ENCODE measurements at regions not wholly inside any gene's neighbourhood (a gene's known extent, or its start where the extent isn't known, plus 50 kb on each side); places are given as distances from the start of the nearest gene placed in this dataset.

- H3K36me3 ChIP-seq = no peaks in the 10 kb centered on the region
- TF ChIP-seq POLR2AphosphoS5 (IDR thresholded peaks at IDR 0.05) (no peak), CTCF (IDR thresholded peaks at IDR 0.05 in 8 of 11, conservative IDR thresholded peaks at IDR 0.05 in 3 of 11) (peak in 5 of 11 experiments; percentile 31 to 53 (median 45))
- WGBS, 5 donors = 77 to 85% (median 84%) methylated on average over 3 of the region's 3 CpGs
- peaks cover under 1 to 25% (median 21%) of the 10 kb centered on the region in 8 donors for H3K9me3 ChIP-seq
- intact Hi-C loops (cut with DNase I; ENCODE audit: low total_unique reads) = no loop called here
- no peak overlapping the region for H3K4me3 ChIP-seq
- no peaks in the 10 kb centered on the region for H3K4me1 ChIP-seq
- H3K27ac ChIP-seq = no peak overlapping the region
- DNase-seq = no peak
- no peaks in the 10 kb centered on the region for H3K27me3 ChIP-seq (replicated peaks in 1 of 7)
Measured at GRCh38 chr1:222167111-222167510, 380.8 kb downstream of the HHIPL2 start.

- Histone ChIP-seq H3K27me3 (replicated peaks in 1 of 7) (no peaks in the 10 kb centered on the region), H3K9me3 (peaks cover 0 to 11% (median 6%) of the 10 kb centered on the region in 8 donors), H3K4me1 (no peaks in the 10 kb centered on the region), H3K27ac (no peak overlapping the region), H3K36me3 (no peaks in the 10 kb centered on the region), H3K4me3 (no peak overlapping the region)
- WGBS, 5 donors = 63 to 89% (median 75%) methylated on average over 3 of the region's 3 CpGs
- DNase-seq = no peak
- intact Hi-C loops (cut with DNase I; ENCODE audit: low total_unique reads) = no loop called here
- TF ChIP-seq POLR2A (IDR thresholded peaks at IDR 0.05) = no peak
- no peak for TF ChIP-seq CTCF (IDR thresholded peaks at IDR 0.05 in 8 of 11, conservative IDR thresholded peaks at IDR 0.05 in 3 of 11)
- no peak for TF ChIP-seq POLR2AphosphoS5 (IDR thresholded peaks at IDR 0.05)
Measured at GRCh38 chr1:222165629-222166028, 382.3 kb downstream of the HHIPL2 start.

- WGBS, 5 donors = 50 to 73% (median 55%) methylated on average over 2 of the region's 2 CpGs
- no peaks in the 10 kb centered on the region for H3K36me3 ChIP-seq
- H3K27ac ChIP-seq = no peak overlapping the region
- no peak for DNase-seq
- intact Hi-C loops (cut with DNase I; ENCODE audit: low total_unique reads) = no loop called here
- H3K9me3 ChIP-seq = peaks cover 0 to 2% (median 0%) of the 10 kb centered on the region in 8 donors
- H3K4me3 ChIP-seq = no peak overlapping the region
- TF ChIP-seq POLR2AphosphoS5 (IDR thresholded peaks at IDR 0.05) (no peak), CTCF (IDR thresholded peaks at IDR 0.05 in 8 of 11, conservative IDR thresholded peaks at IDR 0.05 in 3 of 11) (no peak), POLR2A (IDR thresholded peaks at IDR 0.05) (no peak)
- H3K4me1 ChIP-seq = no peaks in the 10 kb centered on the region
- H3K27me3 ChIP-seq (replicated peaks in 1 of 7) = no peaks in the 10 kb centered on the region
Measured at GRCh38 chr1:222163895-222164294, 384.0 kb downstream of the HHIPL2 start.

GRCh38 chr1:222161676-222162075 lies 386.2 kb downstream of the HHIPL2 start:
- TF ChIP-seq CTCF (IDR thresholded peaks at IDR 0.05 in 8 of 11, conservative IDR thresholded peaks at IDR 0.05 in 3 of 11) (no peak), POLR2AphosphoS5 (IDR thresholded peaks at IDR 0.05) (no peak), POLR2A (IDR thresholded peaks at IDR 0.05) (no peak)
- H3K36me3 ChIP-seq = no peaks in the 10 kb centered on the region
- no peak for DNase-seq
- H3K4me3 ChIP-seq = no peak overlapping the region
- H3K9me3 ChIP-seq = peaks cover 3 to 20% (median 18%) of the 10 kb centered on the region in 8 donors
- no peak overlapping the region for H3K27ac ChIP-seq
- WGBS, 5 donors = 49 to 82% (median 56%) methylated on average over 3 of the region's 3 CpGs
- intact Hi-C loops (cut with DNase I; ENCODE audit: low total_unique reads) = no loop called here
- no peaks in the 10 kb centered on the region for H3K27me3 ChIP-seq (replicated peaks in 1 of 7)
- no peaks in the 10 kb centered on the region for H3K4me1 ChIP-seq
